WTC11 (cell line): ENCODE measurements at regions not wholly inside any gene's neighbourhood (a gene's known extent, or its start where the extent isn't known, plus 50 kb on each side); places are given as distances from the start of the nearest gene placed in this dataset.

Experiments
- ATAC-seq: fragments of 200-7000 bp; cut with Tn5 transposase; 2 replicates; pipeline ENCODE4 v1.10.0; 2021; ENCODE audit warnings: mild to moderate bottlenecking, moderate library complexity
- CTCF ChIA-PET: fragments of 300-600 bp; sonication (Branson Sonifier 250); formaldehyde crosslinking; loops from one replicate; lab custom pipeline; 2021; ENCODE audit warnings: antibody characterized with exemption; lab: Charles Lee
- POLR2A ChIA-PET: fragments of 350-600 bp; sonication (Branson Sonifier 250); formaldehyde crosslinking; loops from one replicate; lab custom pipeline; 2021; ENCODE audit warnings: antibody characterized with exemption; lab: Charles Lee
- DNase-seq: peaks from one replicate; pipeline ENCODE4 v3.0.0; 2021; ENCODE audit warnings: low spot score
- H3K27ac Mint-ChIP-seq: 2 replicates; pipeline ENCODE4 v1.8.0; 2021; ENCODE audit warnings: mixed read lengths
- H3K27me3 Mint-ChIP-seq: 2 replicates; pipeline ENCODE4 v1.8.0; 2021; ENCODE audit warnings: low read depth, mild to moderate bottlenecking, moderate library complexity, mixed read lengths
- H3K36me3 Mint-ChIP-seq: 2 replicates; pipeline ENCODE4 v1.8.0; 2021; ENCODE audit warnings: mixed read lengths
- H3K4me1 Mint-ChIP-seq: 2 replicates; pipeline ENCODE4 v1.8.0; 2022; ENCODE audit warnings: mixed read lengths
- H3K4me3 Mint-ChIP-seq: 2 replicates; pipeline ENCODE4 v1.8.0; 2021; ENCODE audit warnings: mild to moderate bottlenecking, moderate library complexity, mixed read lengths
- H3K9me3 Mint-ChIP-seq: 2 replicates; pipeline ENCODE4 v1.8.0; 2021; ENCODE audit warnings: mixed read lengths
- ATF2 ChIP-seq: sonication (generic); formaldehyde crosslinking; IDR thresholded peaks from 2 replicates; pipeline ENCODE4 v1.8.1; 2022; ENCODE audit warnings: low read depth, missing genetic modification reagents, borderline replicate concordance
- CDX4 ChIP-seq: fragments of 250-450 bp; sonication (Bioruptor Pico); IDR thresholded peaks from 2 replicates; pipeline ENCODE4 v1.9.0; 2021; ENCODE audit warnings: moderate library complexity, mild to moderate bottlenecking, inconsistent platforms, borderline replicate concordance
- CREB1 ChIP-seq: sonication (generic); formaldehyde crosslinking; IDR thresholded peaks from 2 replicates; pipeline ENCODE4 v1.8.0; 2023; ENCODE audit warnings: mild to moderate bottlenecking, missing genetic modification reagents
- E2F1 ChIP-seq: sonication (generic); formaldehyde crosslinking; IDR thresholded peaks from 2 replicates; pipeline ENCODE4 v1.8.0; 2022; ENCODE audit warnings: mild to moderate bottlenecking, missing genetic modification reagents
- EMX1 ChIP-seq: fragments of 250-450 bp; sonication (Bioruptor Pico); IDR thresholded peaks from 2 replicates; pipeline ENCODE4 v1.8.0; 2021; ENCODE audit warnings: mild to moderate bottlenecking
- FOXP1 ChIP-seq: sonication (generic); formaldehyde crosslinking; IDR thresholded peaks from 2 replicates; pipeline ENCODE4 v1.8.0; 2022; ENCODE audit warnings: missing genetic modification reagents, mild to moderate bottlenecking, moderate library complexity, borderline replicate concordance
- HMGA2 ChIP-seq: fragments of 250-450 bp; sonication (Bioruptor Pico); IDR thresholded peaks from 2 replicates; pipeline ENCODE4 v1.4.0; 2021; ENCODE audit warnings: mild to moderate bottlenecking, moderate library complexity
- IRF1 ChIP-seq: sonication (generic); formaldehyde crosslinking; IDR thresholded peaks from 2 replicates; pipeline ENCODE4 v1.8.0; 2023; ENCODE audit warnings: missing genetic modification reagents
- IRF2 ChIP-seq: sonication (generic); formaldehyde crosslinking; IDR thresholded peaks from 2 replicates; pipeline ENCODE4 v1.8.0; 2022; ENCODE audit warnings: low read depth, missing genetic modification reagents, borderline replicate concordance
- MXD4 ChIP-seq: fragments of 250-450 bp; sonication (Bioruptor Pico); IDR thresholded peaks from 2 replicates; pipeline ENCODE4 v1.8.0; 2021; ENCODE audit warnings: mild to moderate bottlenecking, moderate library complexity, borderline replicate concordance
- NR1H2 ChIP-seq: sonication (generic); formaldehyde crosslinking; IDR thresholded peaks from 2 replicates; pipeline ENCODE4 v1.9.0; 2021; ENCODE audit warnings: mild to moderate bottlenecking, moderate library complexity, missing genetic modification reagents
- TEAD1 ChIP-seq: sonication (generic); formaldehyde crosslinking; IDR thresholded peaks from 2 replicates; pipeline ENCODE4 v1.8.0; 2022; ENCODE audit warnings: mild to moderate bottlenecking, missing genetic modification reagents
- TEAD4 ChIP-seq: sonication (generic); formaldehyde crosslinking; IDR thresholded peaks from 2 replicates; pipeline ENCODE4 v1.8.0; 2022; ENCODE audit warnings: mild to moderate bottlenecking, missing genetic modification reagents
- TP53 ChIP-seq: sonication (generic); formaldehyde crosslinking; IDR thresholded peaks from 2 replicates; pipeline ENCODE4 v1.8.1; 2023; ENCODE audit warnings: mild to moderate bottlenecking, missing genetic modification reagents
- ZBTB43 ChIP-seq: sonication (generic); formaldehyde crosslinking; IDR thresholded peaks from 2 replicates; pipeline ENCODE4 v1.8.1; 2023; ENCODE audit warnings: mild to moderate bottlenecking, missing genetic modification reagents
- ZNF423 ChIP-seq: fragments of 250-450 bp; sonication (Bioruptor Pico); IDR thresholded peaks from 2 replicates; pipeline ENCODE4 v2.1.2; 2022; ENCODE audit warnings: mild to moderate bottlenecking, moderate library complexity
- ZNF532 ChIP-seq: fragments of 250-450 bp; sonication (Bioruptor Pico); IDR thresholded peaks from 2 replicates; pipeline ENCODE4 v1.9.0; 2021; ENCODE audit warnings: mild to moderate bottlenecking, borderline replicate concordance

- TF ChIP-seq EMX1 (CRISPR knock-in tag) (no peak), HMGA2 (no peak), FOXP1 (CRISPR knock-in tag) (no peak), MXD4 (CRISPR knock-in tag) (no peak), IRF2 (no peak), NR1H2 (CRISPR knock-in tag) (no peak), CDX4 (CRISPR knock-in tag) (no peak), E2F1 (CRISPR knock-in tag) (no peak)
Measured at GRCh38 chr21:23613014-23613413, 1994.3 kb downstream of the MRPL39 start (continued).

- H3K36me3 Mint-ChIP-seq, result no peaks in the 10 kb centered on the region
- no peak for ATAC-seq
- TF ChIP-seq CDX4 (CRISPR knock-in tag) (no peak), MXD4 (CRISPR knock-in tag) (no peak), ZBTB43 (no peak), ZNF423 (CRISPR knock-in tag) (no peak), TEAD4 (no peak), TEAD1 (CRISPR knock-in tag) (no peak), ZNF532 (CRISPR knock-in tag) (no peak), ATF2 (CRISPR knock-in tag) (no peak), CREB1 (CRISPR knock-in tag) (no peak), IRF1 (no peak), TP53 (CRISPR knock-in tag) (no peak), FOXP1 (CRISPR knock-in tag) (no peak)
- no peak for DNase-seq
- ChIA-PET CTCF (interaction anchor here (0.6 kb wide), 1 partner anchor 246 kb away, joined by 3 read pairs; no protein-coding TSS in a partner anchor), POLR2A (no interaction called here)
- H3K9me3 Mint-ChIP-seq, result peaks cover 4% of the 10 kb centered on the region
- H3K4me1 Mint-ChIP-seq, result no peaks in the 10 kb centered on the region
- no peak overlapping the region for H3K4me3 Mint-ChIP-seq
- no peak overlapping the region for H3K27ac Mint-ChIP-seq
- no peaks in the 10 kb centered on the region for H3K27me3 Mint-ChIP-seq
Measured at GRCh38 chr21:23612210-23612609, 1995.1 kb downstream of the MRPL39 start.
